ENCODE measurements at regions not wholly inside any gene's neighbourhood (a gene's known extent, or its start where the extent isn't known, plus 50 kb on each side); places are given as distances from the start of the nearest gene placed in this dataset.

DNA sequence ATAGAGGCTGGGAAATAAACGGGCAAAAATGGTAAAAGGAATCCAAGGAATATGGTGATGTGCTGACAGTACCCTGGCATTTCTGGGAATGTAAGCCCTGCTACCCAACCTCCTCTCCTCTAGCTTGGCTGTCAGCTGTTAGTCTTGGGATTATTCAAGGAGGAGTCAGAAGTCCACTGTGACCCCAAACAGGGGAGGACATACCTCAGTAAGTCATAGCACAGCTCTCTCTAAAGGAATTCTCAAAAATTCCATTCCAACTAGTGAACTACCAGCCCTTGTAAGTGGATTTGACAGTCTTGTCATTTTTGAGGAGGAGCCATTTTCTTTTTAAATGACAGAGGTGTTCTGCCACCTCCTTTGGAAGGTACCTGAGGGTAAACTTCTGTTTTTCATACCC is 207.5 kb downstream of the PDCD6IP start:
- TF ChIP-seq, protein P1, sequence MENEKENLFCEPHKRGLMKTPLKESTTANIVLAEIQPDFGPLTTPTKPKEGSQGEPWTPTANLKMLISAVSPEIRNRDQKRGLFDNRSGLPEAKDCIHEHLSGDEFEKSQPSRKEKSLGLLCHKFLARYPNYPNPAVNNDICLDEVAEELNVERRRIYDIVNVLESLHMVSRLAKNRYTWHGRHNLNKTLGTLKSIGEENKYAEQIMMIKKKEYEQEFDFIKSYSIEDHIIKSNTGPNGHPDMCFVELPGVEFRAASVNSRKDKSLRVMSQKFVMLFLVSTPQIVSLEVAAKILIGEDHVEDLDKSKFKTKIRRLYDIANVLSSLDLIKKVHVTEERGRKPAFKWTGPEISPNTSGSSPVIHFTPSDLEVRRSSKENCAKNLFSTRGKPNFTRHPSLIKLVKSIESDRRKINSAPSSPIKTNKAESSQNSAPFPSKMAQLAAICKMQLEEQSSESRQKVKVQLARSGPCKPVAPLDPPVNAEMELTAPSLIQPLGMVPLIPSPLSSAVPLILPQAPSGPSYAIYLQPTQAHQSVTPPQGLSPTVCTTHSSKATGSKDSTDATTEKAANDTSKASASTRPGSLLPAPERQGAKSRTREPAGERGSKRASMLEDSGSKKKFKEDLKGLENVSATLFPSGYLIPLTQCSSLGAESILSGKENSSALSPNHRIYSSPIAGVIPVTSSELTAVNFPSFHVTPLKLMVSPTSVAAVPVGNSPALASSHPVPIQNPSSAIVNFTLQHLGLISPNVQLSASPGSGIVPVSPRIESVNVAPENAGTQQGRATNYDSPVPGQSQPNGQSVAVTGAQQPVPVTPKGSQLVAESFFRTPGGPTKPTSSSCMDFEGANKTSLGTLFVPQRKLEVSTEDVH (IDR thresholded peaks at IDR 0.05; ENCODE audit: low read depth, partially characterized antibody), result no peak
- no peak for TF ChIP-seq ETV6 (conservative IDR thresholded peaks at IDR 0.05 in 1 of 2, IDR thresholded peaks at IDR 0.05 in 1 of 2; ENCODE audit: borderline replicate concordance in 1 of 2, low read depth in 1 of 2)
- TF ChIP-seq, protein P2, sequence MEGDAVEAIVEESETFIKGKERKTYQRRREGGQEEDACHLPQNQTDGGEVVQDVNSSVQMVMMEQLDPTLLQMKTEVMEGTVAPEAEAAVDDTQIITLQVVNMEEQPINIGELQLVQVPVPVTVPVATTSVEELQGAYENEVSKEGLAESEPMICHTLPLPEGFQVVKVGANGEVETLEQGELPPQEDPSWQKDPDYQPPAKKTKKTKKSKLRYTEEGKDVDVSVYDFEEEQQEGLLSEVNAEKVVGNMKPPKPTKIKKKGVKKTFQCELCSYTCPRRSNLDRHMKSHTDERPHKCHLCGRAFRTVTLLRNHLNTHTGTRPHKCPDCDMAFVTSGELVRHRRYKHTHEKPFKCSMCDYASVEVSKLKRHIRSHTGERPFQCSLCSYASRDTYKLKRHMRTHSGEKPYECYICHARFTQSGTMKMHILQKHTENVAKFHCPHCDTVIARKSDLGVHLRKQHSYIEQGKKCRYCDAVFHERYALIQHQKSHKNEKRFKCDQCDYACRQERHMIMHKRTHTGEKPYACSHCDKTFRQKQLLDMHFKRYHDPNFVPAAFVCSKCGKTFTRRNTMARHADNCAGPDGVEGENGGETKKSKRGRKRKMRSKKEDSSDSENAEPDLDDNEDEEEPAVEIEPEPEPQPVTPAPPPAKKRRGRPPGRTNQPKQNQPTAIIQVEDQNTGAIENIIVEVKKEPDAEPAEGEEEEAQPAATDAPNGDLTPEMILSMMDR (IDR thresholded peaks at IDR 0.05 in 2 of 3, conservative IDR thresholded peaks at IDR 0.05 in 1 of 3; ENCODE audit: control insufficient read depth in 2 of 3, extremely low read depth in 1 of 3, insufficient read depth in 1 of 3, low read depth in 3 of 3, low read length in 3 of 3), result no peak
- TF ChIP-seq POLR2AphosphoS5 (IDR thresholded peaks at IDR 0.05; ENCODE audit: low read length), result no peak
- TF ChIP-seq EZH2 (IDR thresholded peaks at IDR 0.05; ENCODE audit: borderline replicate concordance, control insufficient read depth, low read depth, low read length), result no peak
- TF ChIP-seq, protein P3, sequence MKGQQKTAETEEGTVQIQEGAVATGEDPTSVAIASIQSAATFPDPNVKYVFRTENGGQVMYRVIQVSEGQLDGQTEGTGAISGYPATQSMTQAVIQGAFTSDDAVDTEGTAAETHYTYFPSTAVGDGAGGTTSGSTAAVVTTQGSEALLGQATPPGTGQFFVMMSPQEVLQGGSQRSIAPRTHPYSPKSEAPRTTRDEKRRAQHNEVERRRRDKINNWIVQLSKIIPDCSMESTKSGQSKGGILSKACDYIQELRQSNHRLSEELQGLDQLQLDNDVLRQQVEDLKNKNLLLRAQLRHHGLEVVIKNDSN (IDR thresholded peaks at IDR 0.05; ENCODE audit: borderline replicate concordance, extremely low read length, insufficient read depth, low read depth, low read length), result no peak
- no peak for TF ChIP-seq USF2 (IDR thresholded peaks at IDR 0.05; ENCODE audit: borderline replicate concordance, low read depth, low read length)
- no peak for TF ChIP-seq ZBTB4 (CRISPR knock-in tag; IDR thresholded peaks at IDR 0.05)
